ENCODE measurements at regions not wholly inside any gene's neighbourhood (a gene's known extent, or its start where the extent isn't known, plus 50 kb on each side); places are given as distances from the start of the nearest gene placed in this dataset.

- no peak for DNase-seq
Measured at GRCh38 chr1:209454340-209454994, 129.0 kb upstream of the CAMK1G start.

GRCh38 chr1:209455145-209455544 is 128.4 kb upstream of the CAMK1G start:
- no peak for DNase-seq

GRCh38 chr1:209455661-209456358 is 127.7 kb upstream of the CAMK1G start:
- no peak for DNase-seq

GRCh38 chr1:209456878-209457277 is 126.6 kb upstream of the CAMK1G start:
- DNase-seq = peak; percentile 36

- DNase-seq = no peak
Measured at GRCh38 chr1:209457401-209458125, 126.0 kb upstream of the CAMK1G start.

- no peak for DNase-seq
Measured at GRCh38 chr1:209458921-209459320, 124.6 kb upstream of the CAMK1G start.

- no peak for DNase-seq
Measured at GRCh38 chr1:209461168-209461567, 122.3 kb upstream of the CAMK1G start.

- DNase-seq = no peak
Measured at GRCh38 chr1:209462433-209462832, 121.1 kb upstream of the CAMK1G start.

- no peak for DNase-seq
Measured at GRCh38 chr1:209463441-209463840, 120.1 kb upstream of the CAMK1G start.

GRCh38 chr1:209473025-209473424 is 110.5 kb upstream of the CAMK1G start:
- no peak for DNase-seq

- DNase-seq = no peak
Measured at GRCh38 chr1:209480345-209480744, 103.2 kb upstream of the CAMK1G start.

- DNase-seq = no peak
Measured at GRCh38 chr1:209483691-209484090, 99.8 kb upstream of the CAMK1G start.

GRCh38 chr1:209484429-209484828 is 99.1 kb upstream of the CAMK1G start:
- DNase-seq = no peak

GRCh38 chr1:209485167-209485566 is 98.3 kb upstream of the CAMK1G start:
- DNase-seq = no peak

- no peak for DNase-seq
Measured at GRCh38 chr1:209485751-209486150, 97.8 kb upstream of the CAMK1G start.

GRCh38 chr1:209486861-209487593 is 96.5 kb upstream of the CAMK1G start:
- DNase-seq = no peak

GRCh38 chr1:209490013-209490412 is 93.5 kb upstream of the CAMK1G start:
- DNase-seq = no peak

GRCh38 chr1:209491031-209491430 is 92.5 kb upstream of the CAMK1G start:
- DNase-seq = no peak

GRCh38 chr1:209491496-209491895 is 92.0 kb upstream of the CAMK1G start:
- DNase-seq = no peak

GRCh38 chr1:209491897-209492296 is 91.6 kb upstream of the CAMK1G start:
- DNase-seq = no peak

GRCh38 chr1:209493559-209493958 is 90.0 kb upstream of the CAMK1G start:
- DNase-seq = no peak

GRCh38 chr1:209497729-209498128 is 85.8 kb upstream of the CAMK1G start:
- DNase-seq = no peak

- DNase-seq = no peak
Measured at GRCh38 chr1:209500993-209501392, 82.5 kb upstream of the CAMK1G start.

Measured in NCI-H187 treated with DMSO at 0.1 percent for 48 hours (cell line).